ENCODE measurements at regions not wholly inside any gene's neighbourhood (a gene's known extent, or its start where the extent isn't known, plus 50 kb on each side); places are given as distances from the start of the nearest gene placed in this dataset.

GRCh38 chr19:28330831-28331230, 882.1 kb downstream of the UQCRFS1 start:
- TF ChIP-seq, protein P1, sequence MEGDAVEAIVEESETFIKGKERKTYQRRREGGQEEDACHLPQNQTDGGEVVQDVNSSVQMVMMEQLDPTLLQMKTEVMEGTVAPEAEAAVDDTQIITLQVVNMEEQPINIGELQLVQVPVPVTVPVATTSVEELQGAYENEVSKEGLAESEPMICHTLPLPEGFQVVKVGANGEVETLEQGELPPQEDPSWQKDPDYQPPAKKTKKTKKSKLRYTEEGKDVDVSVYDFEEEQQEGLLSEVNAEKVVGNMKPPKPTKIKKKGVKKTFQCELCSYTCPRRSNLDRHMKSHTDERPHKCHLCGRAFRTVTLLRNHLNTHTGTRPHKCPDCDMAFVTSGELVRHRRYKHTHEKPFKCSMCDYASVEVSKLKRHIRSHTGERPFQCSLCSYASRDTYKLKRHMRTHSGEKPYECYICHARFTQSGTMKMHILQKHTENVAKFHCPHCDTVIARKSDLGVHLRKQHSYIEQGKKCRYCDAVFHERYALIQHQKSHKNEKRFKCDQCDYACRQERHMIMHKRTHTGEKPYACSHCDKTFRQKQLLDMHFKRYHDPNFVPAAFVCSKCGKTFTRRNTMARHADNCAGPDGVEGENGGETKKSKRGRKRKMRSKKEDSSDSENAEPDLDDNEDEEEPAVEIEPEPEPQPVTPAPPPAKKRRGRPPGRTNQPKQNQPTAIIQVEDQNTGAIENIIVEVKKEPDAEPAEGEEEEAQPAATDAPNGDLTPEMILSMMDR (IDR thresholded peaks at IDR 0.05) = no peak
- TF ChIP-seq POLR2AphosphoS5 (IDR thresholded peaks at IDR 0.05; ENCODE audit: insufficient read depth in 1 of 2, low read depth in 1 of 2) = no peak

Data from vagina (tissue), 2 donors.